Testis (tissue), 2 donors: ENCODE measurements at regions not wholly inside any gene's neighbourhood (a gene's known extent, or its start where the extent isn't known, plus 50 kb on each side); places are given as distances from the start of the nearest gene placed in this dataset.

Source experiments
- POLR2A ChIP-seq: fragments of 450-650 bp; IDR thresholded peaks from one replicate; pipeline ENCODE4 v1.6.1; 2017; ENCODE audit warnings: antibody characterized with exemption, mild to moderate bottlenecking, moderate library complexity
- TF ChIP-seq, protein P1 (sequence below), 3 experiments: fragments of 450-650 bp in 2 of 3; fragments of 200-600 bp in 1 of 3; sonication (generic) in 1 of 3; IDR thresholded peaks; one replicate each; pipeline ENCODE4 v1.5.1; 2016 to 2019; ENCODE audit warnings: antibody characterized with exemption in 3 of 3, mild to moderate bottlenecking in 2 of 3, moderate library complexity in 1 of 3

GRCh38 chr2:53493210-53493609, 274.4 kb upstream of the CHAC2 start:
- TF ChIP-seq, protein P1, sequence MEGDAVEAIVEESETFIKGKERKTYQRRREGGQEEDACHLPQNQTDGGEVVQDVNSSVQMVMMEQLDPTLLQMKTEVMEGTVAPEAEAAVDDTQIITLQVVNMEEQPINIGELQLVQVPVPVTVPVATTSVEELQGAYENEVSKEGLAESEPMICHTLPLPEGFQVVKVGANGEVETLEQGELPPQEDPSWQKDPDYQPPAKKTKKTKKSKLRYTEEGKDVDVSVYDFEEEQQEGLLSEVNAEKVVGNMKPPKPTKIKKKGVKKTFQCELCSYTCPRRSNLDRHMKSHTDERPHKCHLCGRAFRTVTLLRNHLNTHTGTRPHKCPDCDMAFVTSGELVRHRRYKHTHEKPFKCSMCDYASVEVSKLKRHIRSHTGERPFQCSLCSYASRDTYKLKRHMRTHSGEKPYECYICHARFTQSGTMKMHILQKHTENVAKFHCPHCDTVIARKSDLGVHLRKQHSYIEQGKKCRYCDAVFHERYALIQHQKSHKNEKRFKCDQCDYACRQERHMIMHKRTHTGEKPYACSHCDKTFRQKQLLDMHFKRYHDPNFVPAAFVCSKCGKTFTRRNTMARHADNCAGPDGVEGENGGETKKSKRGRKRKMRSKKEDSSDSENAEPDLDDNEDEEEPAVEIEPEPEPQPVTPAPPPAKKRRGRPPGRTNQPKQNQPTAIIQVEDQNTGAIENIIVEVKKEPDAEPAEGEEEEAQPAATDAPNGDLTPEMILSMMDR (IDR thresholded peaks at IDR 0.05), result no peak
- no peak for TF ChIP-seq POLR2A
